A673 (cell line): ENCODE measurements at regions not wholly inside any gene's neighbourhood (a gene's known extent, or its start where the extent isn't known, plus 50 kb on each side); places are given as distances from the start of the nearest gene placed in this dataset.

Experiments
- EZH2 ChIP-seq: fragments of 200-600 bp; sonication (generic); IDR thresholded peaks from 2 replicates; pipeline ENCODE4 v1.6.1; 2017; ENCODE audit warnings: borderline replicate concordance, low read depth, mild to moderate bottlenecking, mixed read lengths, antibody characterized with exemption, low read length; ENCODE audit not compliant: poor library complexity, severe bottlenecking
- TF ChIP-seq, protein P1 (sequence below): fragments of 300-800, 200-600 bp; sonication (generic); conservative IDR thresholded peaks from 2 replicates; pipeline ENCODE4 v1.5.1; 2017; ENCODE audit warnings: low read depth, mild to moderate bottlenecking, antibody characterized with exemption, low read length, moderate library complexity, mixed read lengths

GRCh38 chr2:5173876-5174535 lies 518.2 kb upstream of the SOX11 start:
- TF ChIP-seq EZH2 = no peak
- TF ChIP-seq, protein P1, sequence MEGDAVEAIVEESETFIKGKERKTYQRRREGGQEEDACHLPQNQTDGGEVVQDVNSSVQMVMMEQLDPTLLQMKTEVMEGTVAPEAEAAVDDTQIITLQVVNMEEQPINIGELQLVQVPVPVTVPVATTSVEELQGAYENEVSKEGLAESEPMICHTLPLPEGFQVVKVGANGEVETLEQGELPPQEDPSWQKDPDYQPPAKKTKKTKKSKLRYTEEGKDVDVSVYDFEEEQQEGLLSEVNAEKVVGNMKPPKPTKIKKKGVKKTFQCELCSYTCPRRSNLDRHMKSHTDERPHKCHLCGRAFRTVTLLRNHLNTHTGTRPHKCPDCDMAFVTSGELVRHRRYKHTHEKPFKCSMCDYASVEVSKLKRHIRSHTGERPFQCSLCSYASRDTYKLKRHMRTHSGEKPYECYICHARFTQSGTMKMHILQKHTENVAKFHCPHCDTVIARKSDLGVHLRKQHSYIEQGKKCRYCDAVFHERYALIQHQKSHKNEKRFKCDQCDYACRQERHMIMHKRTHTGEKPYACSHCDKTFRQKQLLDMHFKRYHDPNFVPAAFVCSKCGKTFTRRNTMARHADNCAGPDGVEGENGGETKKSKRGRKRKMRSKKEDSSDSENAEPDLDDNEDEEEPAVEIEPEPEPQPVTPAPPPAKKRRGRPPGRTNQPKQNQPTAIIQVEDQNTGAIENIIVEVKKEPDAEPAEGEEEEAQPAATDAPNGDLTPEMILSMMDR = no peak
